GM12878 (cell line): ENCODE measurements at regions not wholly inside any gene's neighbourhood (a gene's known extent, or its start where the extent isn't known, plus 50 kb on each side); places are given as distances from the start of the nearest gene placed in this dataset.
A peak's percentile ranks its signal among the peaks of the same experiment; 100 is the strongest.

Source experiments
- ATAC-seq: fragments of 200-7000 bp; cut with Tn5 transposase; 3 replicates; pipeline ENCODE4 v1.9.1; 2020; ENCODE audit warnings: mild to moderate bottlenecking, moderate library complexity
- BruUV-seq: library from RNA; stranded (reverse); fragments of 400-500 nt; replicated peaks from 2 replicates; lab custom pipeline; 2021; lab: Mats Ljungman, UMichigan
- CTCF ChIA-PET: fragments of 300-600 bp; sonication (Branson Sonifier 250); formaldehyde crosslinking; extraction: SDS; loops from one replicate; lab custom pipeline; 2021; ENCODE audit warnings: inconsistent platforms; lab: Yijun Ruan, JAX
- POLR2A ChIA-PET: fragments of 350-600 bp; formaldehyde crosslinking; extraction: SDS; loops from one replicate; lab custom pipeline; 2021; ENCODE audit warnings: inconsistent platforms; lab: Charles Lee
- RAD21 ChIA-PET: fragments of 300-600 bp; sonication (Branson Sonifier 250); formaldehyde crosslinking; loops from one replicate; lab custom pipeline; 2023; ENCODE audit warnings: antibody characterized with exemption; ENCODE audit not compliant: unreplicated experiment; lab: Charles Lee
- SMC1A ChIA-PET: fragments of 300-600 bp; sonication (Branson Sonifier 250); formaldehyde crosslinking; loops from one replicate; lab custom pipeline; 2023; ENCODE audit not compliant: unreplicated experiment, uncharacterized antibody; lab: Charles Lee
- DNase-seq: peaks from one replicate; pipeline ENCODE4 v3.0.0-alpha.2; 2011; ENCODE audit warnings: low read depth, low spot score
- FAIRE-seq: peaks from 3 replicates; lab custom pipeline; 2011; peaks lifted over from hg19 to GRCh38; lab: Jason Lieb, UNC
- H2AFZ ChIP-seq: 2 replicates; pipeline ENCODE4 v1.6.0; 2011; ENCODE audit warnings: low read depth, low read length, control low read depth; ENCODE audit not compliant: control insufficient read depth
- H3K27ac ChIP-seq: 2 replicates; pipeline ENCODE4 v1.5.1; 2011; ENCODE audit warnings: control low read depth; ENCODE audit not compliant: control insufficient read depth, insufficient read depth
- H3K27me3 ChIP-seq, 2 experiments: replicated peaks in 1 of 2; 2 replicates each; pipeline versions ENCODE4 v1.6.0 to v1.6.1; 2011; ENCODE audit warnings: low read length in 1 of 2; ENCODE audit not compliant: control insufficient read depth in 2 of 2, insufficient read depth in 2 of 2
- H3K36me3 ChIP-seq, 2 experiments: 2 replicates each; pipeline ENCODE4 v1.5.1; 2011; ENCODE audit warnings: low read length in 1 of 2; ENCODE audit not compliant: control insufficient read depth in 2 of 2, insufficient read depth in 2 of 2
- H3K4me1 ChIP-seq: 2 replicates; pipeline ENCODE4 v1.6.1; 2011; ENCODE audit warnings: mild to moderate bottlenecking, low read length, moderate library complexity, mixed read lengths; ENCODE audit not compliant: control insufficient read depth, insufficient read depth
- H3K4me2 ChIP-seq: 2 replicates; pipeline ENCODE4 v1.6.0; 2011; ENCODE audit warnings: control low read depth; ENCODE audit not compliant: control insufficient read depth, insufficient read depth
- H3K4me3 ChIP-seq: fragments of 200-600 bp; sonication (generic); 2 replicates; pipeline ENCODE4 v1.5.1; 2016
- H3K79me2 ChIP-seq: 2 replicates; pipeline ENCODE4 v1.6.0; 2011; ENCODE audit warnings: low read length; ENCODE audit not compliant: control insufficient read depth, insufficient read depth
- H3K9ac ChIP-seq: 2 replicates; pipeline ENCODE4 v1.8.0; 2011; ENCODE audit warnings: low read length, control low read depth, mixed read lengths; ENCODE audit not compliant: control insufficient read depth, insufficient read depth
- H3K9me3 ChIP-seq: replicated peaks from 3 replicates; pipeline ENCODE4 v1.5.1; 2011; ENCODE audit warnings: mild to moderate bottlenecking, low read length; ENCODE audit not compliant: control insufficient read depth, insufficient read depth
- H4K20me1 ChIP-seq: 2 replicates; pipeline ENCODE4 v1.6.0; 2011; ENCODE audit not compliant: control insufficient read depth, insufficient read depth
- ATF2 ChIP-seq: IDR thresholded peaks from 2 replicates; pipeline ENCODE4 v1.6.1; 2012; ENCODE audit warnings: low read length, inconsistent platforms
- CREM ChIP-seq: IDR thresholded peaks from 2 replicates; pipeline ENCODE4 v1.6.1; 2014; ENCODE audit warnings: antibody characterized with exemption, low read depth
- EP300 ChIP-seq, 2 experiments: fragments of 150-350 bp in 1 of 2; IDR thresholded peaks; 2 replicates each; pipeline ENCODE4 v1.6.1; 2011 to 2012; ENCODE audit warnings: low read depth in 2 of 2, low read length in 2 of 2, borderline replicate concordance in 1 of 2, improper control_type of control experiment in 1 of 2, inconsistent platforms in 1 of 2; ENCODE audit not compliant: control insufficient read depth in 1 of 2
- IKZF2 ChIP-seq, 2 experiments: fragments of 450-650 bp; IDR thresholded peaks; 2 replicates each; pipeline ENCODE4 v1.6.1; 2017; ENCODE audit warnings: mild to moderate bottlenecking in 2 of 2, moderate library complexity in 2 of 2
- IRF4 ChIP-seq: IDR thresholded peaks from 2 replicates; pipeline ENCODE4 v1.6.1; 2011; ENCODE audit warnings: low read depth, low read length
- JUNB ChIP-seq: IDR thresholded peaks from 2 replicates; pipeline ENCODE4 v1.6.1; 2016; ENCODE audit warnings: antibody characterized with exemption, mild to moderate bottlenecking
- MTA2 ChIP-seq: fragments of 450-650 bp; IDR thresholded peaks from 2 replicates; pipeline ENCODE4 v1.6.1; 2016; ENCODE audit warnings: low read depth, mild to moderate bottlenecking, moderate library complexity
- NFIC ChIP-seq: IDR thresholded peaks from 2 replicates; pipeline ENCODE4 v1.6.1; 2012; ENCODE audit warnings: low read depth, mild to moderate bottlenecking, inconsistent platforms, low read length, moderate library complexity
- NRF1 ChIP-seq: conservative IDR thresholded peaks from 2 replicates; pipeline ENCODE4 v1.6.1; 2011; ENCODE audit warnings: mild to moderate bottlenecking, low read depth, low read length, improper control_type of control experiment
- REST ChIP-seq: IDR thresholded peaks from 2 replicates; pipeline ENCODE4 v1.6.1; 2012; ENCODE audit warnings: mild to moderate bottlenecking, low read depth, low read length
- SUPT20H ChIP-seq: IDR thresholded peaks from 2 replicates; pipeline ENCODE4 v1.6.1; 2011; ENCODE audit warnings: low read depth, mild to moderate bottlenecking, low read length, moderate library complexity, borderline replicate concordance; ENCODE audit not compliant: control insufficient read depth
- TCF12 ChIP-seq: IDR thresholded peaks from 2 replicates; pipeline ENCODE4 v1.6.1; 2011; ENCODE audit warnings: low read depth, mild to moderate bottlenecking, low read length
- YY1 ChIP-seq: IDR thresholded peaks from 2 replicates; pipeline ENCODE4 v1.6.1; 2011; ENCODE audit warnings: low read depth, mild to moderate bottlenecking, low read length
- WGBS: methylation state at CpG from one replicate; pipeline ENCODE4 v1.1.6; 2016; ENCODE audit warnings: low lambda C conversion rate; ENCODE audit not compliant: insufficient replicate concordance, insufficient coverage; ENCODE audit errors: missing lambda C conversion rate; 5-methylcytosine and 5-hydroxymethylcytosine counted together
- in situ Hi-C: fragments of 300-500 bp; cut with MboI; formaldehyde crosslinking; loops from 9 replicates; pipeline ENCODE4 v1.14.3; 2018; ENCODE audit warnings: mixed read lengths
- intact Hi-C: fragments of 100-400 bp; cut with micrococcal nuclease; formaldehyde crosslinking; loops from one replicate; pipeline ENCODE4 v1.14.2; 2022; ENCODE audit not compliant: unreplicated experiment
- TF ChIP-seq, protein P1 (sequence below): fragments of 450-650 bp; IDR thresholded peaks from 2 replicates; pipeline ENCODE4 v1.6.1; 2016; ENCODE audit warnings: mild to moderate bottlenecking, moderate library complexity, borderline replicate concordance

DNA sequence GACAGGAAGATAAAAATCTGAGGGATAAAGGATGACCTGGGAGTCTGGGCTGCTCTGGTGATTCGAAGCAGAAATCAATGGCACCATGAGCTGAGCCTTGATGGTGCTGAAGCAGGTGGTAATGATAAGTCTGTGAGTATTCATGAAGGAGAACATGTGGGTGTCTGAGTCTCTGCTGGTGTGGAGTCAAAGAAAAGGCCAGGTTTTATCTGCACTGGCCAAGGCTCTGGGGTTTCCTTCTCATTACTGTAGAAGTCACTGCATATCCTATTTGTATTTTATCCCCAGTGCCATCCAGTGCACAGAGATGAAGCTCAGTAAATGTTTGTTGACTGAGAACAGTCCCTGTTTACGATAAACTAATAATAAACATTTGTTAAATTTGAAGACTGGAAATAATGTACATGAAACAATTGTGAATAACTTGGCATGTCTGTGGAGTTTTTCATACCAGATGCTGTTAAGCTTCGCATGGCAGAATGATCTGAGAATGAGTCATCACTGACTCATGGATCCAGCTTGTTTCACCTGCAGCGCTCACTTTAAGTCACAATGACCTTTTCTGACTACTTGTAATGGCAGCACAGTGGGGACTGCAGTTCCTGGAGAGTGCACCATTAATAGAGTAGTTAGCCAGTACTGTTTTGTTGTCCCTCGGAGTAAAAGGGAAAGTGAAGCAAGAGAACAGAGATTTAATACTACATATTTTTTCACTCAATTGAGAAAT lies 538.5 kb downstream of the HTR7 start:
- intact Hi-C loops: loop anchor here (10.0 kb wide), 3 partner anchors 175 to 525 kb away; no protein-coding TSS in a partner anchor
- peak; percentile 48 for DNase-seq
- TF ChIP-seq CREM (0 out of 2 replicates have a peak, but pooled peaks have one; percentile 27), MTA2 (0 out of 2 replicates have a peak, but pooled peaks have one; percentile 34), NRF1 (no peak), IKZF2 (IDR thresholded peaks at IDR 0.05) (0 out of 4 replicates have a peak, but pooled peaks of 1 of the 2 experiments have one; percentile 23), EP300 (IDR thresholded peaks at IDR 0.05; ENCODE audit: borderline replicate concordance in 1 of 2, control insufficient read depth in 1 of 2, low read depth in 2 of 2, low read length in 2 of 2) (peak in 1 of 2 experiments; percentile 52; a peak in 1 of 4 replicates), ATF2 (peak; percentile 40; the same call in 1 of the 2 replicates), JUNB (peak; percentile 89), REST (no peak), YY1 (peak; percentile 66; the same call in 1 of the 2 replicates), TCF12 (peak; percentile 78), IRF4 (peak; percentile 77; the same call in 1 of the 2 replicates), SUPT20H (no peak), NFIC (peak; percentile 35; the same call in 1 of the 2 replicates)
- TF ChIP-seq, protein P1, sequence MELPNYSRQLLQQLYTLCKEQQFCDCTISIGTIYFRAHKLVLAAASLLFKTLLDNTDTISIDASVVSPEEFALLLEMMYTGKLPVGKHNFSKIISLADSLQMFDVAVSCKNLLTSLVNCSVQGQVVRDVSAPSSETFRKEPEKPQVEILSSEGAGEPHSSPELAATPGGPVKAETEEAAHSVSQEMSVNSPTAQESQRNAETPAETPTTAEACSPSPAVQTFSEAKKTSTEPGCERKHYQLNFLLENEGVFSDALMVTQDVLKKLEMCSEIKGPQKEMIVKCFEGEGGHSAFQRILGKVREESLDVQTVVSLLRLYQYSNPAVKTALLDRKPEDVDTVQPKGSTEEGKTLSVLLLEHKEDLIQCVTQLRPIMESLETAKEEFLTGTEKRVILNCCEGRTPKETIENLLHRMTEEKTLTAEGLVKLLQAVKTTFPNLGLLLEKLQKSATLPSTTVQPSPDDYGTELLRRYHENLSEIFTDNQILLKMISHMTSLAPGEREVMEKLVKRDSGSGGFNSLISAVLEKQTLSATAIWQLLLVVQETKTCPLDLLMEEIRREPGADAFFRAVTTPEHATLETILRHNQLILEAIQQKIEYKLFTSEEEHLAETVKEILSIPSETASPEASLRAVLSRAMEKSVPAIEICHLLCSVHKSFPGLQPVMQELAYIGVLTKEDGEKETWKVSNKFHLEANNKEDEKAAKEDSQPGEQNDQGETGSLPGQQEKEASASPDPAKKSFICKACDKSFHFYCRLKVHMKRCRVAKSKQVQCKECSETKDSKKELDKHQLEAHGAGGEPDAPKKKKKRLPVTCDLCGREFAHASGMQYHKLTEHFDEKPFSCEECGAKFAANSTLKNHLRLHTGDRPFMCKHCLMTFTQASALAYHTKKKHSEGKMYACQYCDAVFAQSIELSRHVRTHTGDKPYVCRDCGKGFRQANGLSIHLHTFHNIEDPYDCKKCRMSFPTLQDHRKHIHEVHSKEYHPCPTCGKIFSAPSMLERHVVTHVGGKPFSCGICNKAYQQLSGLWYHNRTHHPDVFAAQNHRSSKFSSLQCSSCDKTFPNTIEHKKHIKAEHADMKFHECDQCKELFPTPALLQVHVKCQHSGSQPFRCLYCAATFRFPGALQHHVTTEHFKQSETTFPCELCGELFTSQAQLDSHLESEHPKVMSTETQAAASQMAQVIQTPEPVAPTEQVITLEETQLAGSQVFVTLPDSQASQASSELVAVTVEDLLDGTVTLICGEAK: no peak

More for the DNA sequence above, 538.5 kb downstream of the HTR7 start:
- POLR2A ChIA-PET: no interaction called here
- RAD21 ChIA-PET: interaction anchor here (0.6 to 1.2 kb wide), 3 partner anchors 334 to 363 kb away, joined by 3 read pairs; no protein-coding TSS in a partner anchor
- FAIRE-seq (peak; percentile 18), ATAC-seq (peak; percentile 98)
- CTCF ChIA-PET: interaction anchor here (0.6 to 0.8 kb wide), 2 partner anchors 12 to 76 kb away, joined by 3 read pairs; no protein-coding TSS in a partner anchor
- no TSS peak for BruUV-seq
- Histone ChIP-seq H4K20me1 (no peaks in the 10 kb centered on the region), H3K4me3 (no peak overlapping the region), H3K9me3 (no peaks in the 10 kb centered on the region), H2AFZ (no peak overlapping the region), H3K27ac (no peak overlapping the region), H3K36me3 (no peaks in the 10 kb centered on the region), H3K27me3 (no peaks in the 10 kb centered on the region), H3K9ac (no peak overlapping the region), H3K4me1 (no peaks in the 10 kb centered on the region), H3K79me2 (no peaks in the 10 kb centered on the region), H3K4me2 (no peak overlapping the region)
- WGBS: 4% methylated on average over 5 of the region's 5 CpGs
- SMC1A ChIA-PET: interaction anchor here (0.6 to 1.6 kb wide), 2 partner anchors 390 to 1470 kb away, joined by 3 to 4 read pairs; no protein-coding TSS in a partner anchor
- in situ Hi-C loops: no loop called here
